H9 (cell line): ENCODE measurements at regions not wholly inside any gene's neighbourhood (a gene's known extent, or its start where the extent isn't known, plus 50 kb on each side); places are given as distances from the start of the nearest gene placed in this dataset.

ENCODE experiments used
- DNase-seq: peaks from one replicate; pipeline ENCODE4 v3.0.0-alpha.2; 2017
- H2AFZ ChIP-seq: one replicate; pipeline ENCODE4 v1.6.1; 2013; ENCODE audit warnings: mild to moderate bottlenecking, low read length, control low read depth, moderate library complexity
- H2AK5ac ChIP-seq: 2 replicates; pipeline ENCODE4 v1.6.1; 2013; ENCODE audit warnings: low read length, control low read depth, mixed read lengths; ENCODE audit not compliant: insufficient read length
- H2BK120ac ChIP-seq: one replicate; pipeline ENCODE4 v1.6.1; 2013; ENCODE audit warnings: low read depth, mild to moderate bottlenecking, low read length, control low read depth, inconsistent platforms; ENCODE audit not compliant: poor library complexity, severe bottlenecking
- H2BK12ac ChIP-seq: 2 replicates; pipeline ENCODE4 v1.6.1; 2013; ENCODE audit warnings: low read length, control low read depth, mixed read lengths, low read depth; ENCODE audit not compliant: insufficient read length
- H2BK15ac ChIP-seq: 2 replicates; pipeline ENCODE4 v1.6.1; 2013; ENCODE audit warnings: low read depth, low read length, control low read depth
- H2BK20ac ChIP-seq: one replicate; pipeline ENCODE4 v1.6.1; 2013; ENCODE audit warnings: low read depth, mild to moderate bottlenecking, low read length, control low read depth, inconsistent platforms; ENCODE audit not compliant: poor library complexity, severe bottlenecking
- H2BK5ac ChIP-seq: 2 replicates; pipeline ENCODE4 v1.6.1; 2013; ENCODE audit warnings: low read length, control low read depth, mixed read lengths; ENCODE audit not compliant: insufficient read length
- H3K14ac ChIP-seq: 2 replicates; pipeline ENCODE4 v1.6.1; 2013; ENCODE audit warnings: low read length, control low read depth; ENCODE audit not compliant: insufficient read depth
- H3K18ac ChIP-seq: 2 replicates; pipeline ENCODE4 v1.6.1; 2013; ENCODE audit warnings: low read depth, mild to moderate bottlenecking, mixed read lengths, low read length, control low read depth; ENCODE audit not compliant: insufficient read length
- H3K23ac ChIP-seq: 2 replicates; pipeline ENCODE4 v1.6.1; 2013; ENCODE audit warnings: low read length, control low read depth, mixed read lengths, low read depth; ENCODE audit not compliant: insufficient read length
- H3K23me2 ChIP-seq: 2 replicates; pipeline ENCODE4 v1.6.1; 2013; ENCODE audit warnings: low read depth, mild to moderate bottlenecking, mixed read lengths, low read length, control low read depth; ENCODE audit not compliant: insufficient read length, poor library complexity, severe bottlenecking
- H3K27ac ChIP-seq: 2 replicates; pipeline ENCODE4 v1.5.1; 2013; ENCODE audit warnings: low read length, control low read depth, mixed read lengths, low read depth; ENCODE audit not compliant: insufficient read length
- H3K27me3 ChIP-seq: 2 replicates; pipeline ENCODE4 v1.6.1; 2013; ENCODE audit warnings: low read length, control low read depth, inconsistent platforms; ENCODE audit not compliant: insufficient read depth
- H3K4ac ChIP-seq: 2 replicates; pipeline ENCODE4 v1.6.1; 2013; ENCODE audit warnings: low read depth, mild to moderate bottlenecking, control low read depth, inconsistent platforms, low read length, moderate library complexity
- H3K4me1 ChIP-seq: 2 replicates; pipeline ENCODE4 v1.6.1; 2013; ENCODE audit warnings: low read length, control low read depth, inconsistent platforms; ENCODE audit not compliant: insufficient read depth
- H3K4me2 ChIP-seq: 2 replicates; pipeline ENCODE4 v1.6.1; 2013; ENCODE audit warnings: low read length, control low read depth, mixed read lengths; ENCODE audit not compliant: insufficient read length, insufficient read depth
- H3K56ac ChIP-seq: 2 replicates; pipeline ENCODE4 v1.6.1; 2013; ENCODE audit warnings: low read depth, mild to moderate bottlenecking, mixed read lengths, low read length, control low read depth; ENCODE audit not compliant: insufficient read length
- H3K79me1 ChIP-seq: 2 replicates; pipeline ENCODE4 v1.6.1; 2013; ENCODE audit warnings: low read depth, mild to moderate bottlenecking, moderate library complexity, low read length, control low read depth, inconsistent platforms; ENCODE audit not compliant: insufficient read depth, poor library complexity, severe bottlenecking
- H3K79me2 ChIP-seq: 2 replicates; pipeline ENCODE4 v1.6.1; 2013; ENCODE audit warnings: low read length, control low read depth, inconsistent platforms; ENCODE audit not compliant: insufficient read depth
- H3K9ac ChIP-seq: 2 replicates; pipeline ENCODE4 v1.6.1; 2013; ENCODE audit warnings: low read length, control low read depth, mixed read lengths; ENCODE audit not compliant: insufficient read length; ENCODE audit errors: extremely low read depth
- H3K9me3 ChIP-seq: one replicate; pipeline ENCODE4 v1.6.1; 2013; ENCODE audit warnings: low read depth, low read length, inconsistent platforms; ENCODE audit not compliant: control insufficient read depth
- H3T11ph ChIP-seq: one replicate; pipeline ENCODE4 v1.6.1; 2013; ENCODE audit warnings: mild to moderate bottlenecking, low read length, control low read depth, inconsistent platforms
- H4K20me1 ChIP-seq: one replicate; pipeline ENCODE4 v1.6.1; 2013; ENCODE audit not compliant: control insufficient read depth, insufficient read length, insufficient read depth
- H4K5ac ChIP-seq: 2 replicates; pipeline ENCODE4 v1.6.1; 2013; ENCODE audit warnings: low read depth, mild to moderate bottlenecking, mixed read lengths, low read length, control low read depth; ENCODE audit not compliant: insufficient read length
- H4K8ac ChIP-seq: replicated peaks from 2 replicates; pipeline ENCODE4 v1.6.1; 2013; ENCODE audit warnings: low read length, control low read depth, mixed read lengths, low read depth; ENCODE audit not compliant: insufficient read length
- H4K91ac ChIP-seq: 2 replicates; pipeline ENCODE4 v1.6.1; 2013; ENCODE audit warnings: low read depth, mild to moderate bottlenecking, moderate library complexity, mixed read lengths, low read length, control low read depth; ENCODE audit not compliant: insufficient read length
- H3K27ac Mint-ChIP-seq, 3 experiments: 2 replicates in 2 of 3; 3 replicates in 1 of 3; pipeline ENCODE4 v1.8.0; 2020 to 2021; ENCODE audit warnings: mixed read lengths in 3 of 3, mild to moderate bottlenecking in 1 of 3, moderate library complexity in 1 of 3
- H3K27me3 Mint-ChIP-seq: 2 replicates; pipeline ENCODE4 v1.8.0; 2021; ENCODE audit warnings: low read depth, mild to moderate bottlenecking, moderate library complexity, mixed read lengths
- H3K36me3 Mint-ChIP-seq, 3 experiments: 2 replicates in 2 of 3; 3 replicates in 1 of 3; pipeline ENCODE4 v1.8.0; 2020 to 2021; ENCODE audit warnings: low read depth in 3 of 3, mixed read lengths in 3 of 3; ENCODE audit not compliant: insufficient read depth in 1 of 3
- H3K4me1 Mint-ChIP-seq, 2 experiments: 2 replicates each; pipeline ENCODE4 v1.8.0; 2020; ENCODE audit warnings: mixed read lengths in 2 of 2
- H3K4me3 Mint-ChIP-seq, 2 experiments: 2 replicates in 1 of 2; 3 replicates in 1 of 2; pipeline ENCODE4 v1.8.0; 2020 to 2021; ENCODE audit warnings: mild to moderate bottlenecking in 2 of 2, mixed read lengths in 2 of 2, moderate library complexity in 1 of 2
- H3K9me3 Mint-ChIP-seq, 2 experiments: 2 replicates in 1 of 2; 3 replicates in 1 of 2; pipeline ENCODE4 v1.8.0; 2020; ENCODE audit warnings: mild to moderate bottlenecking in 2 of 2, mixed read lengths in 2 of 2, moderate library complexity in 1 of 2
- CTCF ChIP-seq: fragments of 200-600 bp; sonication (generic); conservative IDR thresholded peaks from 3 replicates; pipeline ENCODE4 v1.8.0; 2021; ENCODE audit warnings: antibody characterized with exemption, mild to moderate bottlenecking
- WGBS: extraction: QIAGEN DNeasy Blood & Tissue Kit; methylation state at CpG from one replicate; pipeline ENCODE4 v1.1.7; 2013; ENCODE audit warnings: missing lambda C conversion rate, low lambda C conversion rate, mixed read lengths; ENCODE audit not compliant: insufficient read length; ENCODE audit errors: extremely low coverage; 5-methylcytosine and 5-hydroxymethylcytosine counted together

GRCh38 chr2:45171136-45171501, 161.9 kb upstream of the SIX2 start:
- no peak overlapping the region for H2AK5ac ChIP-seq
- H4K5ac ChIP-seq: no peak overlapping the region
- H2AFZ ChIP-seq: no peak overlapping the region
- H3K4me1 ChIP-seq: no peaks in the 10 kb centered on the region
- Mint-ChIP-seq H3K4me3 (peak overlapping the region in 1 of 2 experiments; percentile 77; a peak in 1 of 5 replicates), H3K36me3 (no peaks in the 10 kb centered on the region; a peak in 1 of 7 replicates), H3K27ac (no peak overlapping the region), H3K9me3 (no peaks in the 10 kb centered on the region), H3K4me1 (peaks cover 20 to 21% of the 10 kb centered on the region in 2 experiments), H3K27me3 (peaks cover 77% of the 10 kb centered on the region)
- H2BK15ac ChIP-seq: no peak overlapping the region
- H2BK20ac ChIP-seq: no peak overlapping the region
- no peak for TF ChIP-seq CTCF
- H3K18ac ChIP-seq: no peak overlapping the region
- H3K79me2 ChIP-seq: peaks cover 2% of the 10 kb centered on the region; the same call in 1 of the 2 replicates
- H2BK5ac ChIP-seq: no peak overlapping the region
- WGBS: no CpG with 5 or more reads among the region's 6 CpGs
- H3K27me3 ChIP-seq: peaks cover 14% of the 10 kb centered on the region; the same call in 1 of the 2 replicates
- no peaks in the 10 kb centered on the region for H4K20me1 ChIP-seq
- no peaks in the 10 kb centered on the region for H3K79me1 ChIP-seq
- H3K23me2 ChIP-seq: peaks cover 21% of the 10 kb centered on the region
- no peak overlapping the region for H4K91ac ChIP-seq
- H3K14ac ChIP-seq: no peak overlapping the region
- H3K4me2 ChIP-seq: peak overlapping the region; percentile 46
- no peak overlapping the region for H3K9ac ChIP-seq
- H4K8ac ChIP-seq: no peak overlapping the region
- no peak for DNase-seq
- H2BK120ac ChIP-seq: no peak overlapping the region
- no peak overlapping the region for H3K23ac ChIP-seq
- no peak overlapping the region for H3K4ac ChIP-seq
- no peak overlapping the region for H2BK12ac ChIP-seq
- no peak overlapping the region for H3K27ac ChIP-seq
- H3T11ph ChIP-seq: no peak overlapping the region
- no peak overlapping the region for H3K56ac ChIP-seq
- H3K9me3 ChIP-seq: no peaks in the 10 kb centered on the region
